ENCODE measurements at regions not wholly inside any gene's neighbourhood (a gene's known extent, or its start where the extent isn't known, plus 50 kb on each side); places are given as distances from the start of the nearest gene placed in this dataset.

- no peak for TF ChIP-seq CTCF (IDR thresholded peaks at IDR 0.05)
- TF ChIP-seq EZH2 (IDR thresholded peaks at IDR 0.05), result no peak
- TF ChIP-seq EZH2phosphoT487 (IDR thresholded peaks at IDR 0.05), result no peak
Observed at GRCh38 chr2:223113161-223113560, 61.2 kb downstream of the KCNE4 start.

All from neural progenitor cell (in vitro differentiated cells).